SK-N-SH (cell line): ENCODE measurements at regions not wholly inside any gene's neighbourhood (a gene's known extent, or its start where the extent isn't known, plus 50 kb on each side); places are given as distances from the start of the nearest gene placed in this dataset.

ENCODE experiments used
- CTCF ChIA-PET: fragments of 300-600, 350-600 bp; formaldehyde crosslinking; extraction: SDS; loops from one replicate; lab custom pipeline; 2021; lab: Yijun Ruan, JAX
- POLR2A ChIA-PET: fragments of 350-600 bp; sonication (Branson Sonifier 250); formaldehyde crosslinking; extraction: SDS; loops from one replicate; lab custom pipeline; 2020; ENCODE audit warnings: antibody characterized with exemption, inconsistent platforms; lab: Yijun Ruan, JAX
- DNase-seq: peaks from one replicate; pipeline ENCODE4 v3.0.0; 2012
- H2AFZ ChIP-seq: fragments of 200-600 bp; sonication (generic); 2 replicates; pipeline ENCODE4 v1.8.1; 2016; ENCODE audit warnings: antibody characterized with exemption, mild to moderate bottlenecking, low read depth
- H3F3A ChIP-seq: fragments of 200-600 bp; sonication (generic); replicated peaks from 2 replicates; pipeline ENCODE3; 2016; ENCODE audit warnings: antibody characterized with exemption, mild to moderate bottlenecking; ENCODE audit not compliant: insufficient read depth
- H3K27ac ChIP-seq, 2 experiments: fragments of 200-500 bp in 1 of 2; fragments of 200-600 bp in 1 of 2; sonication (Bioruptor generic) in 1 of 2; sonication (generic), shearing (Covaris generic) in 1 of 2; 2 replicates each; pipeline versions ENCODE4 v1.5.1 to v1.6.1; 2014 to 2016; ENCODE audit warnings: low read depth in 2 of 2, inconsistent platforms in 1 of 2, low read length in 1 of 2, mild to moderate bottlenecking in 1 of 2, mixed read lengths in 1 of 2
- H3K27me3 ChIP-seq: fragments of 200-600 bp; sonication (generic), shearing (Covaris generic); 2 replicates; pipeline ENCODE4 v1.6.1; 2016; ENCODE audit warnings: mixed run types; ENCODE audit not compliant: insufficient read depth
- H3K36me3 ChIP-seq, 2 experiments: fragments of 200-500 bp in 1 of 2; fragments of 200-600 bp in 1 of 2; sonication (Bioruptor generic) in 1 of 2; sonication (generic) in 1 of 2; replicated peaks in 1 of 2; 2 replicates each; pipeline versions ENCODE3 to v1.5.1; 2014 to 2016; ENCODE audit warnings: low read length in 1 of 2, mild to moderate bottlenecking in 1 of 2; ENCODE audit not compliant: insufficient read depth in 2 of 2, control insufficient read depth in 1 of 2
- H3K4me1 ChIP-seq, 2 experiments: fragments of 200-500 bp in 1 of 2; fragments of 200-600 bp in 1 of 2; sonication (Bioruptor generic) in 1 of 2; sonication (generic), shearing (Covaris generic) in 1 of 2; 2 replicates each; pipeline versions ENCODE4 v1.5.1 to v1.6.1; 2014 to 2016; ENCODE audit warnings: low read depth in 1 of 2, low read length in 1 of 2, mixed run types in 1 of 2; ENCODE audit not compliant: insufficient read depth in 2 of 2, control insufficient read depth in 1 of 2
- H3K4me2 ChIP-seq: fragments of 200-600 bp; sonication (generic), shearing (Covaris generic); 2 replicates; pipeline ENCODE4 v1.6.1; 2017; ENCODE audit warnings: mixed run types
- H3K4me3 ChIP-seq, 2 experiments: fragments of 200-500 bp in 1 of 2; fragments of 200-600 bp in 1 of 2; sonication (Bioruptor generic) in 1 of 2; sonication (generic), shearing (Covaris generic) in 1 of 2; 2 replicates each; pipeline versions ENCODE4 v1.5.1 to v1.8.1; 2014 to 2016; ENCODE audit warnings: low read depth in 2 of 2, inconsistent platforms in 1 of 2, low read length in 1 of 2, mild to moderate bottlenecking in 1 of 2, mixed read lengths in 1 of 2, moderate library complexity in 1 of 2
- H3K79me2 ChIP-seq: fragments of 200-600 bp; sonication (generic); 2 replicates; pipeline ENCODE4 v1.8.1; 2017; ENCODE audit warnings: mild to moderate bottlenecking; ENCODE audit not compliant: insufficient read depth
- H3K9ac ChIP-seq: fragments of 200-600 bp; sonication (generic); 2 replicates; pipeline ENCODE4 v1.6.1; 2017; ENCODE audit warnings: mixed run types
- H3K9me2 ChIP-seq: fragments of 200-600 bp; sonication (generic); 2 replicates; pipeline ENCODE4 v1.6.1; 2017; ENCODE audit warnings: mixed run types
- H3K9me3 ChIP-seq: fragments of 200-600 bp; sonication (generic); 2 replicates; pipeline ENCODE4 v1.6.1; 2017; ENCODE audit warnings: mixed run types, mild to moderate bottlenecking, moderate library complexity
- H4K20me1 ChIP-seq: fragments of 200-600 bp; sonication (generic); 2 replicates; pipeline ENCODE4 v1.6.1; 2017; ENCODE audit warnings: mild to moderate bottlenecking, mixed run types; ENCODE audit not compliant: insufficient read depth
- EP300 ChIP-seq, 2 experiments: IDR thresholded peaks; 2 replicates each; pipeline versions ENCODE4 v1.4.0 to v1.6.1; 2012; ENCODE audit warnings: borderline replicate concordance in 1 of 2, low read depth in 1 of 2, low read length in 1 of 2
- EZH2phosphoT487 ChIP-seq: fragments of 200-600 bp; sonication (generic); IDR thresholded peaks from 2 replicates; pipeline ENCODE4 v1.6.1; 2017; ENCODE audit warnings: low read depth, mixed run types, mild to moderate bottlenecking, antibody characterized with exemption, moderate library complexity, borderline replicate concordance
- FOSL2 ChIP-seq: IDR thresholded peaks from 2 replicates; pipeline ENCODE4 v1.4.0; 2012; ENCODE audit warnings: low read depth, mild to moderate bottlenecking, moderate library complexity, borderline replicate concordance
- FOXJ3 ChIP-seq: sonication (generic); formaldehyde crosslinking; IDR thresholded peaks from 2 replicates; pipeline ENCODE4 v1.5.1; 2020; ENCODE audit warnings: mild to moderate bottlenecking, missing genetic modification reagents
- GATA2 ChIP-seq: sonication (generic); formaldehyde crosslinking; IDR thresholded peaks from 2 replicates; pipeline ENCODE4 v1.5.0; 2020; ENCODE audit warnings: mild to moderate bottlenecking, missing genetic modification reagents
- IRF3 ChIP-seq: fragments of 150-350 bp; IDR thresholded peaks from 2 replicates; pipeline ENCODE4 v1.6.1; 2016; ENCODE audit warnings: mild to moderate bottlenecking, low read depth, low read length
- JUND ChIP-seq: IDR thresholded peaks from 2 replicates; pipeline ENCODE4 v1.4.0; 2012
- MAX ChIP-seq: IDR thresholded peaks from 2 replicates; pipeline ENCODE4 v1.4.0; 2012; ENCODE audit warnings: low read depth
- MEF2A ChIP-seq: IDR thresholded peaks from 2 replicates; pipeline ENCODE4 v1.4.0; 2012; ENCODE audit warnings: low read depth, borderline replicate concordance
- NFIC ChIP-seq: IDR thresholded peaks from 2 replicates; pipeline ENCODE4 v1.4.0; 2012; ENCODE audit warnings: borderline replicate concordance
- POLR2AphosphoS5 ChIP-seq: IDR thresholded peaks from 2 replicates; pipeline ENCODE4 v1.6.1; 2012; ENCODE audit warnings: low read depth, low read length
- RAD21 ChIP-seq: IDR thresholded peaks from 2 replicates; pipeline ENCODE4 v1.6.1; 2012; ENCODE audit warnings: mild to moderate bottlenecking, low read length
- RXRA ChIP-seq: IDR thresholded peaks from 2 replicates; pipeline ENCODE4 v1.4.0; 2012; ENCODE audit warnings: low read depth, mild to moderate bottlenecking, borderline replicate concordance
- SIN3A ChIP-seq: IDR thresholded peaks from 2 replicates; pipeline ENCODE4 v1.6.1; 2012; ENCODE audit warnings: low read depth, mild to moderate bottlenecking, low read length, moderate library complexity, borderline replicate concordance
- TCF12 ChIP-seq: IDR thresholded peaks from 2 replicates; pipeline ENCODE4 v1.4.0; 2012
- WGBS: methylation state at CpG from one replicate; pipeline ENCODE4 v1.1.6; 2017; ENCODE audit warnings: low lambda C conversion rate; 5-methylcytosine and 5-hydroxymethylcytosine counted together
- TF ChIP-seq, protein P1 (sequence below): fragments of 200-600 bp; sonication (generic); IDR thresholded peaks from 2 replicates; pipeline ENCODE4 v1.6.1; 2017; ENCODE audit warnings: antibody characterized with exemption, mild to moderate bottlenecking, moderate library complexity
- TF ChIP-seq, protein P2 (sequence below): fragments of 150-350 bp; IDR thresholded peaks from 2 replicates; pipeline ENCODE4 v1.6.1; 2017; ENCODE audit warnings: antibody characterized with exemption, low read length, low read depth, borderline replicate concordance
- TF ChIP-seq, protein P3 (sequence below): IDR thresholded peaks from 2 replicates; pipeline ENCODE4; 2012
- TF ChIP-seq, protein P4 (sequence below): IDR thresholded peaks from 2 replicates; pipeline ENCODE4 v1.4.0; 2012; ENCODE audit warnings: low read depth, borderline replicate concordance

DNA sequence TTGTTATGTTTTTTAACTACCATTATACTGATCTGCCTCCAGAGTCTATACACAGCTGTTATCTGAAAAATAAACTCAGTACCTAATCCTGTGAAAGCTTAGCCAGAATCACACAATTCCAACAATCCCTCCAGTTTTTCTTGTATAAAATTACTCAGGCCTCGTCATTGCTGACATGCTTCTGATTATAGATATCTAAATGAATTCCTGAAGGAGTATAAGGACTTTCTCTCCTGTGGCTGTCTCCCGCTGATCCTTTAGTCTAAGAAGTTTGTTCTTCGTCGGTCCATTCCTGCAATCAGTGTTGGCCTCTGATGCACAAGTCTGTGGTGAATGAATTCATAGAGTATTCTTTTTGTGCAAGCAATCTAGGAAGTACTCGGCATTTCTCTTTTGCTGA lies 288.9 kb upstream of the SEMA3C start:
- no peak overlapping the region for H3K9ac ChIP-seq
- H3K27me3 ChIP-seq: no peaks in the 10 kb centered on the region
- DNase-seq: no peak
- no peak overlapping the region for H3K4me2 ChIP-seq
- no peaks in the 10 kb centered on the region for H3K79me2 ChIP-seq
- H3K4me3 ChIP-seq: no peak overlapping the region
- ChIA-PET CTCF (no interaction called here), POLR2A (no interaction called here)
- H3F3A ChIP-seq: peaks cover 8% of the 10 kb centered on the region
- TF ChIP-seq FOSL2 (no peak), EZH2phosphoT487 (no peak), NFIC (no peak)
- H2AFZ ChIP-seq: peak overlapping the region; percentile 27; the same call in 1 of the 2 replicates
- H3K27ac ChIP-seq: no peak overlapping the region
- no peaks in the 10 kb centered on the region for H3K36me3 ChIP-seq
- no peaks in the 10 kb centered on the region for H3K9me2 ChIP-seq
- H3K4me1 ChIP-seq: peaks cover 4 to 16% of the 10 kb centered on the region in 2 experiments
- no peaks in the 10 kb centered on the region for H4K20me1 ChIP-seq
- WGBS: 93% methylated on average over 5 of the region's 5 CpGs
- H3K9me3 ChIP-seq: no peaks in the 10 kb centered on the region

DNA sequence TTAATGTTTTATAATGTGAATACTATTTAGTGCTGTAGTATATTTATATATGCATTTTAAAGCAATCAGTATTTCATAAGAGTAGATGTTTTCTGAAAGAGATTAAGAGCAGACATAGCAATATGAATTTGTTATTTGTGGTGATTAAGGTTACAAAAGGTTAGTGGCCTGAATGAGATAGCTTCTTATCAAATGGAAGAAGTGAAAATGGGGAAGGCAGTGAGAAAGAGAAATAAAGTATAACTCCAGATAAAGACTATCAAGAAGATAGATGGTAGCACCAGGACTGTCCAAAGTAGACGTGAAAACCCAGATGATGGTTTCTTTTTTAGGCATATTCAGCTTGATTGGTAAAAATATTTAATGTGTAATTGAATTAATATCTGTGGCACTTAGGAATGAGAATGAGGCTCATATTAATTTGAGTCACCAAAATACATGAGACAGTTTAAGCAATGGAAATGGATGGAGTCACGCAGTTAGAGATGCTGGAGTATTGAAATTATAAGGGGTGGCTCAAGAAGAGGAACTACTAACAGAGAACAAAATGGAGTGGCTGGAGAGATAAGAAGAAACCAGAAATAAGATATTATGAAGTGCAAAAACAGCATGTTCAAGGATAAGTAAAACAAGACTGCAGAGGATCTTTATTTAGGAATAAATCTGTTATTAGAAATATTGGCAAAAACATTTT lies 288.0 kb upstream of the SEMA3C start:
- H3F3A ChIP-seq: peaks cover 8% of the 10 kb centered on the region
- peak overlapping the region; percentile 27; the same call in 1 of the 2 replicates for H2AFZ ChIP-seq
- no peak for TF ChIP-seq EP300 (IDR thresholded peaks at IDR 0.05; ENCODE audit: borderline replicate concordance in 1 of 2, low read depth in 1 of 2, low read length in 1 of 2)
- TF ChIP-seq MEF2A: no peak
- TF ChIP-seq RXRA: no peak
- TF ChIP-seq, protein P1, sequence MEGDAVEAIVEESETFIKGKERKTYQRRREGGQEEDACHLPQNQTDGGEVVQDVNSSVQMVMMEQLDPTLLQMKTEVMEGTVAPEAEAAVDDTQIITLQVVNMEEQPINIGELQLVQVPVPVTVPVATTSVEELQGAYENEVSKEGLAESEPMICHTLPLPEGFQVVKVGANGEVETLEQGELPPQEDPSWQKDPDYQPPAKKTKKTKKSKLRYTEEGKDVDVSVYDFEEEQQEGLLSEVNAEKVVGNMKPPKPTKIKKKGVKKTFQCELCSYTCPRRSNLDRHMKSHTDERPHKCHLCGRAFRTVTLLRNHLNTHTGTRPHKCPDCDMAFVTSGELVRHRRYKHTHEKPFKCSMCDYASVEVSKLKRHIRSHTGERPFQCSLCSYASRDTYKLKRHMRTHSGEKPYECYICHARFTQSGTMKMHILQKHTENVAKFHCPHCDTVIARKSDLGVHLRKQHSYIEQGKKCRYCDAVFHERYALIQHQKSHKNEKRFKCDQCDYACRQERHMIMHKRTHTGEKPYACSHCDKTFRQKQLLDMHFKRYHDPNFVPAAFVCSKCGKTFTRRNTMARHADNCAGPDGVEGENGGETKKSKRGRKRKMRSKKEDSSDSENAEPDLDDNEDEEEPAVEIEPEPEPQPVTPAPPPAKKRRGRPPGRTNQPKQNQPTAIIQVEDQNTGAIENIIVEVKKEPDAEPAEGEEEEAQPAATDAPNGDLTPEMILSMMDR: no peak
- no peak for TF ChIP-seq IRF3
- TF ChIP-seq GATA2 (CRISPR knock-in tag): no peak
- TF ChIP-seq, protein P2, sequence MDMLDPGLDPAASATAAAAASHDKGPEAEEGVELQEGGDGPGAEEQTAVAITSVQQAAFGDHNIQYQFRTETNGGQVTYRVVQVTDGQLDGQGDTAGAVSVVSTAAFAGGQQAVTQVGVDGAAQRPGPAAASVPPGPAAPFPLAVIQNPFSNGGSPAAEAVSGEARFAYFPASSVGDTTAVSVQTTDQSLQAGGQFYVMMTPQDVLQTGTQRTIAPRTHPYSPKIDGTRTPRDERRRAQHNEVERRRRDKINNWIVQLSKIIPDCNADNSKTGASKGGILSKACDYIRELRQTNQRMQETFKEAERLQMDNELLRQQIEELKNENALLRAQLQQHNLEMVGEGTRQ: no peak
- no peak for TF ChIP-seq SIN3A
- no peak for TF ChIP-seq FOXJ3 (CRISPR knock-in tag)
- no peak for TF ChIP-seq TCF12
- TF ChIP-seq, protein P3, sequence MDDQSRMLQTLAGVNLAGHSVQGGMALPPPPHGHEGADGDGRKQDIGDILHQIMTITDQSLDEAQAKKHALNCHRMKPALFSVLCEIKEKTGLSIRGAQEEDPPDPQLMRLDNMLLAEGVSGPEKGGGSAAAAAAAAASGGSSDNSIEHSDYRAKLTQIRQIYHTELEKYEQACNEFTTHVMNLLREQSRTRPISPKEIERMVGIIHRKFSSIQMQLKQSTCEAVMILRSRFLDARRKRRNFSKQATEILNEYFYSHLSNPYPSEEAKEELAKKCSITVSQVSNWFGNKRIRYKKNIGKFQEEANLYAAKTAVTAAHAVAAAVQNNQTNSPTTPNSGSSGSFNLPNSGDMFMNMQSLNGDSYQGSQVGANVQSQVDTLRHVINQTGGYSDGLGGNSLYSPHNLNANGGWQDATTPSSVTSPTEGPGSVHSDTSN: no peak
- TF ChIP-seq, protein P4, sequence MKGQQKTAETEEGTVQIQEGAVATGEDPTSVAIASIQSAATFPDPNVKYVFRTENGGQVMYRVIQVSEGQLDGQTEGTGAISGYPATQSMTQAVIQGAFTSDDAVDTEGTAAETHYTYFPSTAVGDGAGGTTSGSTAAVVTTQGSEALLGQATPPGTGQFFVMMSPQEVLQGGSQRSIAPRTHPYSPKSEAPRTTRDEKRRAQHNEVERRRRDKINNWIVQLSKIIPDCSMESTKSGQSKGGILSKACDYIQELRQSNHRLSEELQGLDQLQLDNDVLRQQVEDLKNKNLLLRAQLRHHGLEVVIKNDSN: no peak
- no peak for TF ChIP-seq JUND
- TF ChIP-seq MAX: no peak
- TF ChIP-seq RAD21: no peak
- TF ChIP-seq POLR2AphosphoS5: no peak
- no peaks in the 10 kb centered on the region for H3K9me2 ChIP-seq
- no peak overlapping the region for H3K27ac ChIP-seq
- no peak overlapping the region for H3K4me3 ChIP-seq
- H3K4me1 ChIP-seq: peaks cover 4 to 15% of the 10 kb centered on the region in 2 experiments
- ChIA-PET POLR2A (no interaction called here), CTCF (interaction anchor here (0.7 to 1.0 kb wide), 2 partner anchors 20 to 251 kb away, joined by 3 read pairs; no protein-coding TSS in a partner anchor)
- H3K79me2 ChIP-seq: no peaks in the 10 kb centered on the region
- 95% methylated on average over 2 of the region's 2 CpGs for WGBS
- H3K27me3 ChIP-seq: no peaks in the 10 kb centered on the region
- no peak for DNase-seq
- no peaks in the 10 kb centered on the region for H3K36me3 ChIP-seq
- no peak overlapping the region for H3K4me2 ChIP-seq
- no peaks in the 10 kb centered on the region for H4K20me1 ChIP-seq
- H3K9me3 ChIP-seq: no peaks in the 10 kb centered on the region
- H3K9ac ChIP-seq: no peak overlapping the region
